Peyer's patch (tissue), 4 donors: ENCODE measurements at regions not wholly inside any gene's neighbourhood (a gene's known extent, or its start where the extent isn't known, plus 50 kb on each side); places are given as distances from the start of the nearest gene placed in this dataset.
"Not testable (repeated sequence)": the region's sequence is repeated elsewhere in the genome, so short reads cannot be mapped to it uniquely, and the experiment has no call there.

ENCODE experiments used
- DNase-seq, 3 donors: peaks; one replicate each; pipeline ENCODE4 v3.0.0-alpha.2; 2017 to 2019
- H3K27ac ChIP-seq, 4 donors: fragments of 200-600 bp; sonication (generic); one replicate each; pipeline ENCODE4 v1.5.1; 2016 to 2019
- H3K27me3 ChIP-seq, 2 donors: fragments of 200-600 bp; sonication (generic); one replicate each; pipeline ENCODE4 v1.5.1; 2019
- H3K36me3 ChIP-seq, 3 donors: fragments of 200-600 bp; sonication (generic); one replicate each; pipeline ENCODE4 v1.5.1; 2016 to 2019
- H3K4me1 ChIP-seq, 4 donors: fragments of 200-600 bp; sonication (generic); one replicate each; pipeline ENCODE4 v1.5.1; 2016 to 2019
- H3K4me3 ChIP-seq, 4 donors: fragments of 200-600 bp; sonication (generic); 1 replicate in 3 of 4; 2 replicates in 1 of 4; pipeline ENCODE4 v1.5.1; 2016 to 2019; ENCODE audit warnings: mild to moderate bottlenecking in 1 of 4
- H3K9me3 ChIP-seq, 4 donors: fragments of 200-600 bp; sonication (generic); one replicate each; pipeline ENCODE4 v1.5.1; 2016 to 2019; ENCODE audit warnings: mild to moderate bottlenecking in 1 of 4
- POLR2A ChIP-seq, 2 donors: fragments of 450-650 bp; IDR thresholded peaks; one replicate each; pipeline ENCODE4 v1.5.1; 2017; ENCODE audit warnings: antibody characterized with exemption in 2 of 2, mild to moderate bottlenecking in 2 of 2, moderate library complexity in 2 of 2
- TF ChIP-seq, protein P1 (sequence below), 6 experiments: fragments of 450-650 bp in 4 of 6; fragments of 200-600 bp in 2 of 6; sonication (generic) in 1 of 6; IDR thresholded peaks; one replicate each; pipeline ENCODE4 v1.5.1; 2017 to 2019; ENCODE audit warnings: antibody characterized with exemption in 6 of 6, mild to moderate bottlenecking in 3 of 6, moderate library complexity in 1 of 6

GRCh38 chr7:89618274-89618673 lies 536.0 kb upstream of the STEAP1 start:
- H3K9me3 ChIP-seq = no peaks in the 10 kb centered on the region
- no peak overlapping the region for H3K4me3 ChIP-seq
- no peaks in the 10 kb centered on the region for H3K36me3 ChIP-seq
- TF ChIP-seq, protein P1, sequence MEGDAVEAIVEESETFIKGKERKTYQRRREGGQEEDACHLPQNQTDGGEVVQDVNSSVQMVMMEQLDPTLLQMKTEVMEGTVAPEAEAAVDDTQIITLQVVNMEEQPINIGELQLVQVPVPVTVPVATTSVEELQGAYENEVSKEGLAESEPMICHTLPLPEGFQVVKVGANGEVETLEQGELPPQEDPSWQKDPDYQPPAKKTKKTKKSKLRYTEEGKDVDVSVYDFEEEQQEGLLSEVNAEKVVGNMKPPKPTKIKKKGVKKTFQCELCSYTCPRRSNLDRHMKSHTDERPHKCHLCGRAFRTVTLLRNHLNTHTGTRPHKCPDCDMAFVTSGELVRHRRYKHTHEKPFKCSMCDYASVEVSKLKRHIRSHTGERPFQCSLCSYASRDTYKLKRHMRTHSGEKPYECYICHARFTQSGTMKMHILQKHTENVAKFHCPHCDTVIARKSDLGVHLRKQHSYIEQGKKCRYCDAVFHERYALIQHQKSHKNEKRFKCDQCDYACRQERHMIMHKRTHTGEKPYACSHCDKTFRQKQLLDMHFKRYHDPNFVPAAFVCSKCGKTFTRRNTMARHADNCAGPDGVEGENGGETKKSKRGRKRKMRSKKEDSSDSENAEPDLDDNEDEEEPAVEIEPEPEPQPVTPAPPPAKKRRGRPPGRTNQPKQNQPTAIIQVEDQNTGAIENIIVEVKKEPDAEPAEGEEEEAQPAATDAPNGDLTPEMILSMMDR (IDR thresholded peaks at IDR 0.05) = no peak
- no peak for TF ChIP-seq POLR2A (IDR thresholded peaks at IDR 0.05)
- no peak for DNase-seq
- H3K4me1 ChIP-seq = no peaks in the 10 kb centered on the region
- H3K27ac ChIP-seq = no peak overlapping the region
- no peaks in the 10 kb centered on the region for H3K27me3 ChIP-seq

DNA sequence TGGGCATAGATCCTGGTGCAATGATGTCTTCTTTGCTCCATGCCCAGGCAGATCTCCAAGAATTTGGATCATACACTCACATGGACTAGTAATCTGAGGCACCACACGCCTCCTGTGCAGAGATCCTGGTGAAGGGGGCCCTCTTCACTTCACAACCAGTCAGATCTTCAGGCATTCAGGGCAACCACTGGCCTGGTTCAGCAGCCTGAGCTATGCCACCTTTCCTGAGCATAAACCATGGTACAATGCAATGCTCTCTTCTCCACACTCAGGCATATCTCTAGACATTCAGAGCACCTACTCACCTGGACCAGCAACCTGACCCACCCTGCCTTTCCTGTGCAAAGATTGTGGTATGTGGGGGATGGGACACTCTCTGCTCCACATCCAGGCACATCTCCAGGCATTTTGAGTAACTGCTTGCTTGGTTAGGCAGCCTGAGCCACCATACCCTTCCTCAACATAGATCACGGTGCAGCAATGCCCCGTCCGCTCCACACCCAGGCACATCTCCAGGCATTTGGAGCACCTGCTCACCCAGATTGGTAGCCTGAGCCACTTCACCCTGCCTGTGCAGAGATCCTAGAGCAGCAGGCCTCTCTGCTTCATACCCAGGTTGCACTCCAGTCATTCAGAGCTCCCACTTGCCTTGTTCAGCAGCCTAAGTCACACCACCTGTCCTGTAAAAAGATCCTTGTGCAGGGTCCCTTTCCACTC lies 532.2 kb upstream of the STEAP1 start:
- Histone ChIP-seq H3K27me3 (no peaks in the 10 kb centered on the region), H3K4me3 (no peak overlapping the region), H3K9me3 (no peaks in the 10 kb centered on the region), H3K4me1 (no peaks in the 10 kb centered on the region), H3K27ac (no peak overlapping the region), H3K36me3 (no peaks in the 10 kb centered on the region)
- no peak for TF ChIP-seq POLR2A (IDR thresholded peaks at IDR 0.05)
- TF ChIP-seq, protein P1 (IDR thresholded peaks at IDR 0.05) = no peak
- DNase-seq = no peak

DNA sequence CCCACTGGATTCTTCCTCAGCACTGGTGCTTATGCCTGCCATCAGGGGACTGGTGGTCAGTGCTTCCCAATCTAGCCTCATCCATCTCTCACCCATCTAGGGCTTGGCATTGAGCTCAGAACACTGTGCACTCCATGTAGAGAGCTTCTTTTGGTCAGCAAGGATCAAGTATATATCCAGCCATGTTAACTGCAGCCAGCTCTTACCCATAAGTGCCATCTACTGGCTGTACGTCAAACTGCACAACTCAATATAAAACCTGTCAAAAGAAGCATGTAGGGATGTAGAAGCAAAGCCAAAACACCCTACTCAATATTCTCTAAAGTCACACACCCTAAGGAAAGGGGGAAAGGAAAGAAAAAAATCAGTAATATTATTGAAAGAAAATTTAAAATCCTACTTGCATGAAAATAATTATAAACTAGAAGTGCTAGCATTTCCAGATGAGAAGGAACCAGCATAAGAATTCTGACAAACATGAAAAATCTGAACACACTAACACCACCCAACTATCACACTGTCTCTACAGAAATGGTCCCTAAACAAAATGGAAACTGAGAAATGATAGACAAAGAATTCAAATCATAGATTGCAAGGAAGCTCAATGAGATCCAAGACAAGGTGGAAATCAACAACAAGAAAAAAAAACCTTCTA lies 531.1 kb upstream of the STEAP1 start:
- Histone ChIP-seq H3K36me3 (no peaks in the 10 kb centered on the region), H3K4me3 (no peak overlapping the region), H3K27ac (no peak overlapping the region), H3K27me3 (no peaks in the 10 kb centered on the region), H3K4me1 (no peaks in the 10 kb centered on the region), H3K9me3 (no peaks in the 10 kb centered on the region)
- TF ChIP-seq, protein P1 (IDR thresholded peaks at IDR 0.05) = peak in 4 of 6 experiments; percentile 12 to 29 (median 16)
- TF ChIP-seq POLR2A (IDR thresholded peaks at IDR 0.05) = no peak
- DNase-seq = no peak

- H3K4me1 ChIP-seq, H3K36me3 ChIP-seq, DNase-seq, H3K27ac ChIP-seq, H3K9me3 ChIP-seq, H3K4me3 ChIP-seq, H3K27me3 ChIP-seq: not testable (repeated sequence)
These were observed 530.1 kb upstream of the STEAP1 start for GRCh38 chr7:89624155-89624554.

DNA sequence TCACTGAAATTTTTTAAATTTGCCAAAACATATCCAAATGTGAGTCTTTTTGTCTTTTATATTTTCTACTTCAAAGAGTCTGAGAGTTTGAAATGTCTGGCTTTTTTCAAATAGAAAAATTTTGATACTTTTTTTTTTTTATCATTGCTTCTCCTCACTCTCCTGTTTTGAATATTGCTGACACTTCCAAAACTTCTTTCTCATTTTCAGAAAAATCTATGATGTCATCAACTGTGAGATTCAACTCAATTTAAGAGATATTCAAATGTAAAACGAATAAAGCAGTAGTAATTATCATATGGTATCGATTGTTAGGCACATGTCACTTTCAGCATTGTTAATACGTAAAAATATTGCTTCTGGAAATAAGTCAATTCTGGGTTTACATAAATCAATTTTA lies 505.8 kb upstream of the STEAP1 start:
- DNase-seq = no peak
- H3K4me3 ChIP-seq = no peak overlapping the region
- H3K36me3 ChIP-seq = no peaks in the 10 kb centered on the region
- no peak for TF ChIP-seq POLR2A (IDR thresholded peaks at IDR 0.05)
- TF ChIP-seq, protein P1 (IDR thresholded peaks at IDR 0.05) = no peak
- H3K9me3 ChIP-seq = no peaks in the 10 kb centered on the region
- no peaks in the 10 kb centered on the region for H3K4me1 ChIP-seq
- H3K27ac ChIP-seq = no peak overlapping the region
- no peaks in the 10 kb centered on the region for H3K27me3 ChIP-seq

DNA sequence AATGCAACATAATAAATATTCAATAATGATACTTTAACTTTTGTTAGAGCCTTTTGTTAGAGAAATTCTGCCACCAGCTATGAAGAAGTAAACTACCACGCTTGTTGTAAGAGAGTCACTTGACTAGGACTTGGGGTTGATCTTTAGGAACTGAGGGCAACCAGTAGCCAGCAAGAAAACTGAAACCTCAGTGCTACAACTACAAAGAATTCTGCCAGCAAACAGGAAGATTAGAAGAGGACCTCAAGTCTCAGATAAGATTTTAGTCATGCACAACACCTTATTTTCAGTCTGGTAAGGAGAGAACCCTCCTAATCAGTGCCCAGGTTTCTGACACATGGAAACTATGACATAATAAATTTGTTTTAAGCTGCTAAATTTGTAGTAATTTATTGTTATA lies 498.3 kb upstream of the STEAP1 start:
- no peak for DNase-seq
- H3K4me3 ChIP-seq = no peak overlapping the region
- H3K9me3 ChIP-seq = no peaks in the 10 kb centered on the region
- no peak overlapping the region for H3K27ac ChIP-seq
- no peaks in the 10 kb centered on the region for H3K27me3 ChIP-seq
- TF ChIP-seq, protein P1 (IDR thresholded peaks at IDR 0.05) = no peak
- TF ChIP-seq POLR2A (IDR thresholded peaks at IDR 0.05) = no peak
- H3K36me3 ChIP-seq = no peaks in the 10 kb centered on the region
- no peaks in the 10 kb centered on the region for H3K4me1 ChIP-seq
